HepG2 (cell line): ENCODE measurements at regions not wholly inside any gene's neighbourhood (a gene's known extent, or its start where the extent isn't known, plus 50 kb on each side); places are given as distances from the start of the nearest gene placed in this dataset.

Source experiments
- ATAC-seq: fragments of 200-7000 bp; cut with Tn5 transposase; 3 replicates; pipeline ENCODE4 v1.9.1; 2020; ENCODE audit warnings: mild to moderate bottlenecking, moderate library complexity
- BruUV-seq: library from RNA; stranded (reverse); fragments of 400-500 nt; replicated peaks from 2 replicates; lab custom pipeline; 2021; lab: Mats Ljungman, UMichigan
- CTCF ChIA-PET: fragments of 300-600 bp; formaldehyde crosslinking; extraction: SDS; loops from one replicate; lab custom pipeline; 2021; ENCODE audit warnings: low total read pairs, inconsistent platforms, low intra/inter-chr PET ratio; lab: Yijun Ruan, JAX
- POLR2A ChIA-PET: fragments of 350-600 bp; sonication (Branson Sonifier 250); formaldehyde crosslinking; loops from one replicate; lab custom pipeline; 2020; ENCODE audit warnings: antibody characterized with exemption, inconsistent platforms; lab: Yijun Ruan, JAX
- DNase-seq: peaks from one replicate; pipeline ENCODE4 v3.0.0-alpha.2; 2015; ENCODE audit warnings: low spot score
- FAIRE-seq: peaks from 3 replicates; lab custom pipeline; 2011; peaks lifted over from hg19 to GRCh38; lab: Jason Lieb, UNC
- H2AFZ ChIP-seq: one replicate; pipeline ENCODE4 v1.6.1; 2011; ENCODE audit warnings: low read length, inconsistent platforms
- H3K27ac ChIP-seq: fragments of 300-600 bp; 3 replicates; pipeline ENCODE4 v1.8.0; 2011; ENCODE audit warnings: mixed run types, mild to moderate bottlenecking, mixed read lengths, low read length, inconsistent platforms; ENCODE audit not compliant: insufficient read depth; ENCODE audit errors: extremely low read length
- H3K27me3 ChIP-seq, 2 experiments: fragments of 200-600 bp in 1 of 2; 2 replicates in 1 of 2; 3 replicates in 1 of 2; pipeline versions ENCODE4 v1.6.0 to v1.8.0; 2011; ENCODE audit warnings: low read length in 2 of 2, mild to moderate bottlenecking in 2 of 2, moderate library complexity in 2 of 2, inconsistent platforms in 1 of 2; ENCODE audit not compliant: insufficient read depth in 2 of 2, control insufficient read depth in 1 of 2
- H3K36me3 ChIP-seq, 2 experiments: fragments of 200-600 bp in 1 of 2; replicated peaks in 1 of 2; 2 replicates in 1 of 2; 3 replicates in 1 of 2; pipeline versions ENCODE4 v1.5.1 to v1.8.0; 2011; ENCODE audit warnings: low read length in 2 of 2, inconsistent platforms in 1 of 2; ENCODE audit not compliant: insufficient read depth in 2 of 2, control insufficient read depth in 1 of 2
- H3K4me1 ChIP-seq: 2 replicates; pipeline ENCODE4 v1.5.1; 2012; ENCODE audit warnings: low read length, inconsistent platforms; ENCODE audit not compliant: insufficient read depth
- H3K4me2 ChIP-seq: 2 replicates; pipeline ENCODE4 v1.6.0; 2011; ENCODE audit warnings: low read depth, low read length, inconsistent platforms
- H3K4me3 ChIP-seq, 3 experiments: fragments of 200-600 bp in 1 of 3; sonication (generic), shearing (Covaris generic) in 1 of 3; replicated peaks in 1 of 3; 2 replicates each; pipeline ENCODE4 v1.5.1; 2011 to 2016; ENCODE audit warnings: low read length in 3 of 3, inconsistent platforms in 2 of 3, low read depth in 2 of 3, mild to moderate bottlenecking in 2 of 3, control low read depth in 1 of 3, mixed read lengths in 1 of 3; ENCODE audit not compliant: insufficient read depth in 1 of 3
- H3K79me2 ChIP-seq: one replicate; pipeline ENCODE4 v1.6.1; 2011; ENCODE audit warnings: low read length, inconsistent platforms; ENCODE audit not compliant: insufficient read depth
- H3K9ac ChIP-seq: 2 replicates; pipeline ENCODE4 v1.6.0; 2011; ENCODE audit warnings: mild to moderate bottlenecking, low read depth, low read length, inconsistent platforms; ENCODE audit not compliant: insufficient read depth
- H3K9me3 ChIP-seq: 2 replicates; pipeline ENCODE4 v1.5.1; 2012; ENCODE audit warnings: mild to moderate bottlenecking, low read length
- H4K20me1 ChIP-seq: 2 replicates; pipeline ENCODE4 v1.6.0; 2011; ENCODE audit warnings: inconsistent platforms, mild to moderate bottlenecking, low read length, moderate library complexity; ENCODE audit not compliant: insufficient read depth
- GPN1 ChIP-seq: sonication (generic); formaldehyde crosslinking; IDR thresholded peaks from 2 replicates; pipeline ENCODE4 v1.5.1; 2020; ENCODE audit warnings: missing genetic modification reagents, borderline replicate concordance
- JUND ChIP-seq: sonication (generic); formaldehyde crosslinking; IDR thresholded peaks from 2 replicates; pipeline ENCODE4 v1.8.0; 2022; ENCODE audit warnings: mild to moderate bottlenecking, missing genetic modification reagents
- MBNL3 ChIP-seq: fragments of 250-450 bp; sonication (Bioruptor Pico); conservative IDR thresholded peaks from 2 replicates; pipeline ENCODE4 v1.8.0; 2022; ENCODE audit warnings: mild to moderate bottlenecking, inconsistent platforms
- NFE2 ChIP-seq: sonication (generic); formaldehyde crosslinking; IDR thresholded peaks from 2 replicates; pipeline ENCODE4 v1.4.0; 2020; ENCODE audit warnings: missing genetic modification reagents
- ZIK1 ChIP-seq: sonication (generic); formaldehyde crosslinking; IDR thresholded peaks from 2 replicates; pipeline ENCODE4 v1.5.0; 2020; ENCODE audit warnings: mild to moderate bottlenecking, low read depth, missing genetic modification reagents, borderline replicate concordance
- WGBS: methylation state at CpG from one replicate; pipeline ENCODE4 v1.1.6; 2017; ENCODE audit warnings: low lambda C conversion rate; 5-methylcytosine and 5-hydroxymethylcytosine counted together
- in situ Hi-C: cut with HindIII; loops from 2 replicates; pipeline ENCODE4 v1.10.0; 2017; ENCODE audit warnings: low pct_unique_long_range_greater_than_20kb; ENCODE audit not compliant: extremely low pct_ligation_motif_present
- intact Hi-C: fragments of 100-400 bp; cut with micrococcal nuclease; formaldehyde crosslinking; loops from one replicate; pipeline ENCODE4 v1.10.0; 2022; ENCODE audit not compliant: unreplicated experiment
- TF ChIP-seq, protein P1 (sequence below): sonication (generic); formaldehyde crosslinking; IDR thresholded peaks from 2 replicates; pipeline ENCODE4 v1.4.0; 2020; ENCODE audit warnings: missing genetic modification reagents, borderline replicate concordance
- TF ChIP-seq, protein P2 (sequence below): sonication (generic); formaldehyde crosslinking; conservative IDR thresholded peaks from 2 replicates; pipeline ENCODE4 v1.8.1; 2023; ENCODE audit warnings: missing genetic modification reagents
- TF ChIP-seq, protein P3 (sequence below): sonication (generic); formaldehyde crosslinking; IDR thresholded peaks from 2 replicates; pipeline ENCODE4 v1.5.0; 2020; ENCODE audit warnings: mild to moderate bottlenecking, missing genetic modification reagents, borderline replicate concordance

DNA sequence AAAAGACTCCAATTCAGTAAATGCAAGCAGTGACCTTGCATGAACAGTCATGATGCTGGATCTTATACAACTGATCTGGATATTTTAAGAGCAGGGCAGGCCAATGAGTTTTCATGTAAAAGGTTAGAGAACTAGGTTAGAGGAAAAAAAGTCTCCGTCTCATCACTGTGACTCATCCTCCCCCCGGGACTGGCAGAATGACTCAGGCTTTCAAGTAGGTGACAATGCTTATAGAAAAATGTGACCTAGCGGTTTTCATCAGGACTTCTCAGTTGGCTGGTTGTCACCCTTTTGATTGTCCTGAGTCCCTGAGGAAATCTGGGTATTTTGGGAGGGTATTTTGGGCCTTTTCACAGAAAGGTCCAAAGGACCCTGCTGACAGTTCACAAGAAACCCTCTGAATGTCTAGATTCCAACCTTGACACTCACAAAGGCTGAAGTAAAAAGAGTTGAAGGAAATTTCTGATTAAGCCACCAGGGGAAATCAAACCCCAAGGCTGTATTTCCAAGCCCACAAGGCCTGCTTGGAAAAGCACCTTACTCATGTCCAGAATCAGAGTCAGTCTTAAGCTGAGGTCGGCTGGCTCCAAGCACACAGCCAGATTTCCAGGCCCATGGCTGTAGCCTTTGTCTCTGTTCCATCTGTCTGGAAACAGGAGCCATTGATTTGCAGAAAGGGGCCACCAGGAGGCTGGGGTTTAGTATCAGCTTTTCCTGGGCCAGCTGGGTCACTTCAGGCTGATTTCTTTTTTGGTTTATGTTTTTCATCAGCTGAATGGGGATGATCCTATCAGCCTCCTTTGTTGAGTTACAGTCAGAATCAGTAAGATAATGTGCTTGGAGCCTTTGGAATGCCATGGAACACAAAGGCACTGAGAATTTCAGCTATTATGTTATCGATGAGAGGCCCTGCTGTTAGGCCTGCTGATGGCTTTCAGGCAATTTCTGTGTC is 226.4 kb upstream of the HABP2 start:
- in situ Hi-C loops = no loop called here
- WGBS = 1% methylated on average over 5 of the region's 5 CpGs
- Histone ChIP-seq H4K20me1 (no peaks in the 10 kb centered on the region), H3K4me1 (no peaks in the 10 kb centered on the region), H3K27ac (no peak overlapping the region), H3K79me2 (no peaks in the 10 kb centered on the region), H3K4me2 (no peak overlapping the region), H3K9ac (no peak overlapping the region), H3K9me3 (no peaks in the 10 kb centered on the region), H3K36me3 (no peaks in the 10 kb centered on the region), H2AFZ (no peak overlapping the region), H3K27me3 (peaks cover 1 to 20% of the 10 kb centered on the region in 2 experiments; a peak in 4 of 5 replicates), H3K4me3 (no peak overlapping the region)
- ChIA-PET POLR2A (no interaction called here), CTCF (no interaction called here)
- FAIRE-seq = no peak
- BruUV-seq = no TSS peak
- intact Hi-C loops = no loop called here
- peak; percentile 45 for ATAC-seq
- peak; percentile 29 for DNase-seq
- TF ChIP-seq, protein P1, sequence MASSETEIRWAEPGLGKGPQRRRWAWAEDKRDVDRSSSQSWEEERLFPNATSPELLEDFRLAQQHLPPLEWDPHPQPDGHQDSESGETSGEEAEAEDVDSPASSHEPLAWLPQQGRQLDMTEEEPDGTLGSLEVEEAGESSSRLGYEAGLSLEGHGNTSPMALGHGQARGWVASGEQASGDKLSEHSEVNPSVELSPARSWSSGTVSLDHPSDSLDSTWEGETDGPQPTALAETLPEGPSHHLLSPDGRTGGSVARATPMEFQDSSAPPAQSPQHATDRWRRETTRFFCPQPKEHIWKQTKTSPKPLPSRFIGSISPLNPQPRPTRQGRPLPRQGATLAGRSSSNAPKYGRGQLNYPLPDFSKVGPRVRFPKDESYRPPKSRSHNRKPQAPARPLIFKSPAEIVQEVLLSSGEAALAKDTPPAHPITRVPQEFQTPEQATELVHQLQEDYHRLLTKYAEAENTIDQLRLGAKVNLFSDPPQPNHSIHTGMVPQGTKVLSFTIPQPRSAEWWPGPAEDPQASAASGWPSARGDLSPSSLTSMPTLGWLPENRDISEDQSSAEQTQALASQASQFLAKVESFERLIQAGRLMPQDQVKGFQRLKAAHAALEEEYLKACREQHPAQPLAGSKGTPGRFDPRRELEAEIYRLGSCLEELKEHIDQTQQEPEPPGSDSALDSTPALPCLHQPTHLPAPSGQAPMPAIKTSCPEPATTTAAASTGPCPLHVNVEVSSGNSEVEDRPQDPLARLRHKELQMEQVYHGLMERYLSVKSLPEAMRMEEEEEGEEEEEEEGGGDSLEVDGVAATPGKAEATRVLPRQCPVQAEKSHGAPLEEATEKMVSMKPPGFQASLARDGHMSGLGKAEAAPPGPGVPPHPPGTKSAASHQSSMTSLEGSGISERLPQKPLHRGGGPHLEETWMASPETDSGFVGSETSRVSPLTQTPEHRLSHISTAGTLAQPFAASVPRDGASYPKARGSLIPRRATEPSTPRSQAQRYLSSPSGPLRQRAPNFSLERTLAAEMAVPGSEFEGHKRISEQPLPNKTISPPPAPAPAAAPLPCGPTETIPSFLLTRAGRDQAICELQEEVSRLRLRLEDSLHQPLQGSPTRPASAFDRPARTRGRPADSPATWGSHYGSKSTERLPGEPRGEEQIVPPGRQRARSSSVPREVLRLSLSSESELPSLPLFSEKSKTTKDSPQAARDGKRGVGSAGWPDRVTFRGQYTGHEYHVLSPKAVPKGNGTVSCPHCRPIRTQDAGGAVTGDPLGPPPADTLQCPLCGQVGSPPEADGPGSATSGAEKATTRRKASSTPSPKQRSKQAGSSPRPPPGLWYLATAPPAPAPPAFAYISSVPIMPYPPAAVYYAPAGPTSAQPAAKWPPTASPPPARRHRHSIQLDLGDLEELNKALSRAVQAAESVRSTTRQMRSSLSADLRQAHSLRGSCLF = no peak
- TF ChIP-seq NFE2 (CRISPR knock-in tag) (peak; percentile 11; the same call in 1 of the 2 replicates), GPN1 (CRISPR knock-in tag) (no peak), MBNL3 (no peak), ZIK1 (CRISPR knock-in tag) (no peak), JUND (CRISPR knock-in tag) (no peak)
- TF ChIP-seq, protein P2, sequence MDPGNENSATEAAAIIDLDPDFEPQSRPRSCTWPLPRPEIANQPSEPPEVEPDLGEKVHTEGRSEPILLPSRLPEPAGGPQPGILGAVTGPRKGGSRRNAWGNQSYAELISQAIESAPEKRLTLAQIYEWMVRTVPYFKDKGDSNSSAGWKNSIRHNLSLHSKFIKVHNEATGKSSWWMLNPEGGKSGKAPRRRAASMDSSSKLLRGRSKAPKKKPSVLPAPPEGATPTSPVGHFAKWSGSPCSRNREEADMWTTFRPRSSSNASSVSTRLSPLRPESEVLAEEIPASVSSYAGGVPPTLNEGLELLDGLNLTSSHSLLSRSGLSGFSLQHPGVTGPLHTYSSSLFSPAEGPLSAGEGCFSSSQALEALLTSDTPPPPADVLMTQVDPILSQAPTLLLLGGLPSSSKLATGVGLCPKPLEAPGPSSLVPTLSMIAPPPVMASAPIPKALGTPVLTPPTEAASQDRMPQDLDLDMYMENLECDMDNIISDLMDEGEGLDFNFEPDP (CRISPR knock-in tag) = no peak
- TF ChIP-seq, protein P3, sequence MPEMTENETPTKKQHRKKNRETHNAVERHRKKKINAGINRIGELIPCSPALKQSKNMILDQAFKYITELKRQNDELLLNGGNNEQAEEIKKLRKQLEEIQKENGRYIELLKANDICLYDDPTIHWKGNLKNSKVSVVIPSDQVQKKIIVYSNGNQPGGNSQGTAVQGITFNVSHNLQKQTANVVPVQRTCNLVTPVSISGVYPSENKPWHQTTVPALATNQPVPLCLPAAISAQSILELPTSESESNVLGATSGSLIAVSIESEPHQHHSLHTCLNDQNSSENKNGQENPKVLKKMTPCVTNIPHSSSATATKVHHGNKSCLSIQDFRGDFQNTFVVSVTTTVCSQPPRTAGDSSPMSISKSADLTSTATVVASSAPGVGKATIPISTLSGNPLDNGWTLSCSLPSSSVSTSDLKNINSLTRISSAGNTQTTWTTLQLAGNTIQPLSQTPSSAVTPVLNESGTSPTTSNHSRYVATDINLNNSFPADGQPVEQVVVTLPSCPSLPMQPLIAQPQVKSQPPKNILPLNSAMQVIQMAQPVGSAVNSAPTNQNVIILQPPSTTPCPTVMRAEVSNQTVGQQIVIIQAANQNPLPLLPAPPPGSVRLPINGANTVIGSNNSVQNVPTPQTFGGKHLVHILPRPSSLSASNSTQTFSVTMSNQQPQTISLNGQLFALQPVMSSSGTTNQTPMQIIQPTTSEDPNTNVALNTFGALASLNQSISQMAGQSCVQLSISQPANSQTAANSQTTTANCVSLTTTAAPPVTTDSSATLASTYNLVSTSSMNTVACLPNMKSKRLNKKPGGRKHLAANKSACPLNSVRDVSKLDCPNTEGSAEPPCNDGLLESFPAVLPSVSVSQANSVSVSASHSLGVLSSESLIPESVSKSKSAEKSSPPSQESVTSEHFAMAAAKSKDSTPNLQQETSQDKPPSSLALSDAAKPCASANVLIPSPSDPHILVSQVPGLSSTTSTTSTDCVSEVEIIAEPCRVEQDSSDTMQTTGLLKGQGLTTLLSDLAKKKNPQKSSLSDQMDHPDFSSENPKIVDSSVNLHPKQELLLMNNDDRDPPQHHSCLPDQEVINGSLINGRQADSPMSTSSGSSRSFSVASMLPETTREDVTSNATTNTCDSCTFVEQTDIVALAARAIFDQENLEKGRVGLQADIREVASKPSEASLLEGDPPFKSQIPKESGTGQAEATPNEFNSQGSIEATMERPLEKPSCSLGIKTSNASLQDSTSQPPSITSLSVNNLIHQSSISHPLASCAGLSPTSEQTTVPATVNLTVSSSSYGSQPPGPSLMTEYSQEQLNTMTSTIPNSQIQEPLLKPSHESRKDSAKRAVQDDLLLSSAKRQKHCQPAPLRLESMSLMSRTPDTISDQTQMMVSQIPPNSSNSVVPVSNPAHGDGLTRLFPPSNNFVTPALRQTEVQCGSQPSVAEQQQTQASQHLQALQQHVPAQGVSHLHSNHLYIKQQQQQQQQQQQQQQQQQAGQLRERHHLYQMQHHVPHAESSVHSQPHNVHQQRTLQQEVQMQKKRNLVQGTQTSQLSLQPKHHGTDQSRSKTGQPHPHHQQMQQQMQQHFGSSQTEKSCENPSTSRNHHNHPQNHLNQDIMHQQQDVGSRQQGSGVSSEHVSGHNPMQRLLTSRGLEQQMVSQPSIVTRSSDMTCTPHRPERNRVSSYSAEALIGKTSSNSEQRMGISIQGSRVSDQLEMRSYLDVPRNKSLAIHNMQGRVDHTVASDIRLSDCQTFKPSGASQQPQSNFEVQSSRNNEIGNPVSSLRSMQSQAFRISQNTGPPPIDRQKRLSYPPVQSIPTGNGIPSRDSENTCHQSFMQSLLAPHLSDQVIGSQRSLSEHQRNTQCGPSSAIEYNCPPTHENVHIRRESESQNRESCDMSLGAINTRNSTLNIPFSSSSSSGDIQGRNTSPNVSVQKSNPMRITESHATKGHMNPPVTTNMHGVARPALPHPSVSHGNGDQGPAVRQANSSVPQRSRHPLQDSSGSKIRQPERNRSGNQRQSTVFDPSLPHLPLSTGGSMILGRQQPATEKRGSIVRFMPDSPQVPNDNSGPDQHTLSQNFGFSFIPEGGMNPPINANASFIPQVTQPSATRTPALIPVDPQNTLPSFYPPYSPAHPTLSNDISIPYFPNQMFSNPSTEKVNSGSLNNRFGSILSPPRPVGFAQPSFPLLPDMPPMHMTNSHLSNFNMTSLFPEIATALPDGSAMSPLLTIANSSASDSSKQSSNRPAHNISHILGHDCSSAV (CRISPR knock-in tag) = no peak
